NCI-H748 treated with DMSO at 0.1 percent for 48 hours (cell line): ENCODE measurements at regions not wholly inside any gene's neighbourhood (a gene's known extent, or its start where the extent isn't known, plus 50 kb on each side); places are given as distances from the start of the nearest gene placed in this dataset.

Source experiments
- DNase-seq: peaks from one replicate; lab custom pipeline; 2025; lab: John Stamatoyannopoulos, UW

- DNase-seq, result no peak
Measured at GRCh38 chr2:118321432-118322105, 233.3 kb downstream of the INSIG2 start.

- DNase-seq, result no peak
Measured at GRCh38 chr2:118320658-118321057, 232.4 kb downstream of the INSIG2 start.

- DNase-seq, result no peak
Measured at GRCh38 chr2:118320196-118320595, 231.9 kb downstream of the INSIG2 start.

GRCh38 chr2:118319271-118319684, 231.0 kb downstream of the INSIG2 start:
- no peak for DNase-seq

GRCh38 chr2:118315606-118316005, 227.3 kb downstream of the INSIG2 start:
- DNase-seq, result no peak

GRCh38 chr2:118312969-118313756, 224.9 kb downstream of the INSIG2 start:
- DNase-seq, result no peak

- DNase-seq, result no peak
Measured at GRCh38 chr2:118310681-118311429, 222.6 kb downstream of the INSIG2 start.

GRCh38 chr2:118309946-118310680, 221.8 kb downstream of the INSIG2 start:
- DNase-seq, result peak; percentile 45

GRCh38 chr2:118309257-118309945, 221.1 kb downstream of the INSIG2 start:
- no peak for DNase-seq

GRCh38 chr2:118307864-118308263, 219.6 kb downstream of the INSIG2 start:
- DNase-seq, result no peak

- no peak for DNase-seq
Measured at GRCh38 chr2:118301248-118301647, 213.0 kb downstream of the INSIG2 start.

GRCh38 chr2:118300832-118301231, 212.6 kb downstream of the INSIG2 start:
- DNase-seq, result no peak

- DNase-seq, result no peak
Measured at GRCh38 chr2:118296663-118297062, 208.4 kb downstream of the INSIG2 start.

GRCh38 chr2:118295592-118296390, 207.5 kb downstream of the INSIG2 start:
- no peak for DNase-seq

- no peak for DNase-seq
Measured at GRCh38 chr2:118294063-118294462, 205.8 kb downstream of the INSIG2 start.

GRCh38 chr2:118292991-118293390, 204.7 kb downstream of the INSIG2 start:
- DNase-seq, result no peak

- no peak for DNase-seq
Measured at GRCh38 chr2:118291251-118291880, 203.1 kb downstream of the INSIG2 start.

- no peak for DNase-seq
Measured at GRCh38 chr2:118290411-118291250, 202.4 kb downstream of the INSIG2 start.

- DNase-seq, result no peak
Measured at GRCh38 chr2:118279005-118279404, 190.7 kb downstream of the INSIG2 start.
